HG02970 (cell line): ENCODE measurements at regions not wholly inside any gene's neighbourhood (a gene's known extent, or its start where the extent isn't known, plus 50 kb on each side); places are given as distances from the start of the nearest gene placed in this dataset.

ENCODE experiments used
- ATAC-seq: cut with Tn5 transposase; IDR thresholded peaks from one replicate; pipeline ENCODE4 v1.9.1; 2021; ENCODE audit warnings: mild to moderate bottlenecking, moderate library complexity, moderate number of reproducible peaks; ENCODE audit not compliant: unreplicated experiment, low FRiP score

- no peak for ATAC-seq
Observed at GRCh38 chr4:133910165-133910564, 291.4 kb downstream of the PABPC4L start.

GRCh38 chr4:133903029-133903428 is 298.6 kb downstream of the PABPC4L start:
- ATAC-seq = no peak

- no peak for ATAC-seq
Observed at GRCh38 chr4:133891011-133891410, 310.6 kb downstream of the PABPC4L start.

- no peak for ATAC-seq
Observed at GRCh38 chr4:133887723-133888122, 313.9 kb downstream of the PABPC4L start.

- ATAC-seq = no peak
Observed at GRCh38 chr4:133869486-133869885, 332.1 kb downstream of the PABPC4L start.

- ATAC-seq = no peak
Observed at GRCh38 chr4:133868856-133869255, 332.7 kb downstream of the PABPC4L start.

- ATAC-seq = no peak
Observed at GRCh38 chr4:133866328-133866699, 335.3 kb downstream of the PABPC4L start.

GRCh38 chr4:133865612-133866327 is 335.8 kb downstream of the PABPC4L start:
- no peak for ATAC-seq

GRCh38 chr4:133863153-133863552 is 338.4 kb downstream of the PABPC4L start:
- no peak for ATAC-seq

- ATAC-seq = no peak
Observed at GRCh38 chr4:133856731-133857355, 344.7 kb downstream of the PABPC4L start.

GRCh38 chr4:133855001-133855400 is 346.6 kb downstream of the PABPC4L start:
- no peak for ATAC-seq

- ATAC-seq = no peak
Observed at GRCh38 chr4:133839326-133839725, 362.3 kb downstream of the PABPC4L start.

- no peak for ATAC-seq
Observed at GRCh38 chr4:133823177-133823576, 378.4 kb downstream of the PABPC4L start.

- ATAC-seq = no peak
Observed at GRCh38 chr4:133812954-133813353, 388.6 kb downstream of the PABPC4L start.

GRCh38 chr4:133812236-133812635 is 389.4 kb downstream of the PABPC4L start:
- no peak for ATAC-seq

- ATAC-seq = no peak
Observed at GRCh38 chr4:133808151-133808550, 393.4 kb downstream of the PABPC4L start.

GRCh38 chr4:133803341-133803740 is 398.2 kb downstream of the PABPC4L start:
- ATAC-seq = no peak

- ATAC-seq = no peak
Observed at GRCh38 chr4:133802359-133803140, 399.0 kb downstream of the PABPC4L start.

GRCh38 chr4:133801883-133802282 is 399.7 kb downstream of the PABPC4L start:
- no peak for ATAC-seq

GRCh38 chr4:133800966-133801365 is 400.6 kb downstream of the PABPC4L start:
- ATAC-seq = no peak

GRCh38 chr4:133799717-133800315 is 401.8 kb downstream of the PABPC4L start:
- ATAC-seq = no peak
